Effector CD8-positive, alpha-beta T cell (primary cell): ENCODE measurements at regions not wholly inside any gene's neighbourhood (a gene's known extent, or its start where the extent isn't known, plus 50 kb on each side); places are given as distances from the start of the nearest gene placed in this dataset.

Source experiments
- DNase-seq: peaks from one replicate; lab custom pipeline; 2025; lab: John Stamatoyannopoulos, UW

DNA sequence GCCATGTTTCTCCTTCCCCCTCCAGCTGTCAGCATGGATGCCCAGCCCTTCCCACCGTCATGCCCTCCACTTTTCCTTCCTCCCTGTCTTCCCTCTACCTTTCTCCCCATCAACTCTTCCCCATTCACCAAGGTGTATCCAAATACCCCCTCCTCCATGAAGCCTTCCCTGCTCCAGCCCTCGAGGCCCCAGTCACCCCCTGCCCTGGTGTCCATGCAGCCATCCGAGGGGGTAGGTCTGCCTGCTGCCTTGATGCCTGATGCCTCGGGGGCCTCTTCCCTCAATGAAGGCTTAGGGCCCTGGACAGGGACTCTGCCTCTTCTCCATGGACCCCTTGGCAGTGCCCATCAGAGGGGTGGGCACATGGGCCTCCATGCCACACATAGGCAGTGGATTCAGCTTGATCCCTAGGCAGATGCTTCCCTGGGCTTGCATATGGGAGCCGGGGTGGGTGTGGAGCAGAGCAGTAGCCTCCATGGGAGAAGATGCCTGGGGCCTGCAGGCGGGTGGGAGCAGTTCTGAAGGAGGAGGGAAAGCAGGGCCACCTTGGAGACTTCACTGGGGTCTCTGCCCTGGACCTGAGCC is 795.8 kb downstream of the BRD1 start:
- no peak for DNase-seq

DNA sequence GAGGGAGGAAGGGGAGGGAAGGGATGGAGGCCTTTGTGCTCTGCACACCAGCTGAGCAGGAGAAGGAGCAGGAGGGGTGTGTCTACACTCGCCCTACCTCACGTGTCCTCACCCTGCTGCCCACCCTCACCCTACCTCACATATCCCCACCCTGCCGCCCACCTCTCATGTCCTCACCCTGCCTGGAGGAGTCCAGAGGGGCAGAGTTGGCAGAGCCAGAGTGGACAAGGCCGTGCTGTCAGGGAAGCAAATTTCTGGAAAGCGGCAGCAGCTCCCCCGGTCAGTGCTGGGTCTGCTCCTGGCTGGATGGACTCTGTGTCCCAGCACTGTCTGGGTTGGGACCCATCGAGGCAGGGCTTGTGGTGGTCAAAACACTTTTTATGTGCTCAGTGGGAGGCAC is 799.6 kb downstream of the BRD1 start:
- DNase-seq: no peak

GRCh38 chr22:49027368-49027670 is 800.4 kb downstream of the BRD1 start:
- DNase-seq: no peak

DNA sequence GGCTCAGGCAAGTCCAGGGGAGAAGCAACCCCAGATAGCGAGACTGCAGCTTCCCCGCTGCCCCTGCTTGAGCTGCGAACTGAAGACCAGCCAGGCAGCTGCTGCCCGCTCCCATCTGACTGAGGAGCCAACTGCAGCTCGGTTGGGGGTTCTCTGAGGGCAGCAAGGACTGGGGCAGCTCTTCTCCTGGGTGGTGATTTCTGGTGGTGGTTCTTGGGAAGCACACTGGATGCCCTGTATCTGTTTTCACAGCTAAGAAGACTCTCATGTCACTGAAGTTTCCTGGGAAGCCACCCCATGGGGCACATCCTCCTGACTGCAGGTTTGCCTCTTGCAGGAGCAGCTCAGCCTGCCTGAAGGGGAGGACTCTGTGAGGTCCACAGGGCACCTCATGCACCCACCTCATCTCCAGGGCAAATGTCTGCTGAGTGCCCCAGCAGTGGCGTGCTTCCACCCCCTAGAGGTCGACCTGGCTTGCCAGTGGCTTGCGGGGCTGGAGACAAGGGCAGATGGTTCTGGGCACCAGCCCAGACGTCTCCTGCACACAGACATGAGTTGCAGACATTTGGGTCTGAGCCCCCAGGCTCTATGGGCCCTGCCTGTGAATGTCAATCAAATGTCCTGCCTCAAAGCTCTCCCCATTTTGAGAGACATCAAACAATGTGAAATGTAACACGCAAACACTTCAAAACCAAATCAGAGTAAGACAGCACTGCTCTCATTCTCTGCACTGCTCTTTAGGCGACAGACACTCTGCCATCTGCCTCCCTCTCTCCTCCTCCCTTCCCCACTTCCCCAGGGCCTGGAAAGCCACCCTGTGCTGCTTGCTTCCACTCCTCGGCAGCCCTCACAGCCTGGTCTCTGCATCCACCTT is 800.9 kb downstream of the BRD1 start:
- DNase-seq: no peak

- no peak for DNase-seq
Observed at GRCh38 chr22:49025791-49026493, 801.7 kb downstream of the BRD1 start.

DNA sequence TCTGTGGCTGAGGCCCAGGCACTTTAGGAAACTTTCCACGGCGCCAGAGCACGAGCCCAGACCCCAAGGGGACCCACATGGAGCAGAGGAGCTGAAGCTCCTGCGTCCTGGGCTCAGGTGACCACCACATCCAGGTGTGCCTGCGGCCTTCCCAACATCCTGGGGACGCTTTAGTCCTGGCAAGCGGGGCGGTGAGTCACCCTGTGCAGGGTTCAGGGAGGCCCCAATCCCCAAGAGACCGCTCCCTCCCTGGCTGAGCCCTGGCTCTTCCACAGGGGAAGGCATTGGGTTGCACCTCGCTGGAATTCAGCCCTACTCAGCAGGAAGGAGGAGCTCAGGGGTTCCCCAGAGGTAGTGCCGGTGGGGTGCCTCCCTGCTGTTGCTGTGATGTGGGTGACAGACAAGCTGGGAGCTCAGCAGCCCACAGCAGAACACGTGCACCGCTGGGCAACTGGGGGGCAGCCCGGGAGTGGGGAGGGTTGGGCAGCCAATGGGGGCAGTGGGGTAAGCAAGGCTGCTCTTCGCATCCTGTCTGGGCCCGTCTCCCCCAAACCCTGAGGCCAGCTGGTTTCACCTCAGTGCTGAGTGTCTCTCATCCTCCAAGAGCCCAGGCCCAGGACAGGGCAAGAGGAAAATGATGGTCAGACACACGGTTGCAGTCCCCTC is 802.8 kb downstream of the BRD1 start:
- no peak for DNase-seq

DNA sequence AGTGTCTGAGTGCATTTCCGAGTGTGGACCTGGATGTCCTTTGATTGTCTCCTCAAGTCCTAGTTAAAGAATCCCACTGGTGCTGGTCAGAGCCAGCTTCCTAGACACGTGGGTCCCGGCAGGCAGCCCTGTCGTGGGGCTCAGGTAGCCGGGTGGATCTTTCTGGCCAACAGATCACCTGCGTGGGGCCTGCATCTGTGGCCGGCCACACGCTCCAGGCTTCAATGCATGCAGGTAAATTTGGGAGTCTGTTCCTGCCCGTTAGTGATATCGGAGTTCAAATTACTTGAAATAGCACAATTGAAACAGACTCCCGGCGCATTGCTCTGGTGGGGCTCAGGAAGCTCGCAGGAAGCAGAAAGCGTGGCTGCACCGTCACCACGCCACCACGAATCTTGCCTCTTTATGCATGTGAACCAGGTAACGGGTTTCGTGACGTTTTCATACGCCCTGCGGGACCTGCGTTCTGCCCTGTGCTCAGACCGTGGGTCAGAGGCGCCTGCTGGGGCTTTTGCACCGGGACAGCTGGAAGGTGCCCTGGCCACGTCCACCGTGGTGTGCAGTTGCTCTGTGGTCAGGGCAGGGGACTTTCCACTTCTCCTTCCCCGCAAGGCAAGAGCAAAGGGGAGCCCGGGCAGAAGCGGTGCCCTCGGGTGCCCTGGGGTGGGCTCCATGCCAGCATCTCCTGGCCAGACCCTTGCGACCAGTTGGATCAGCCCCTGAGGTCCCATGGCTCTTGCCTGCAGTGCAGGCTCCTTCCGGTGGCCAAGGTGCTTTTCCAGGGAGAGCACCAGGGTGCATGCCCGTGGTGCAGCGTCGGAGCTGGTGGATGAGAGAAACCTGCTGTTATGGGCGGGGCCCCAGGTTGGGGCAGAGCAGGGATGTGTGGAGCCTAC is 803.5 kb downstream of the BRD1 start:
- DNase-seq: no peak

DNA sequence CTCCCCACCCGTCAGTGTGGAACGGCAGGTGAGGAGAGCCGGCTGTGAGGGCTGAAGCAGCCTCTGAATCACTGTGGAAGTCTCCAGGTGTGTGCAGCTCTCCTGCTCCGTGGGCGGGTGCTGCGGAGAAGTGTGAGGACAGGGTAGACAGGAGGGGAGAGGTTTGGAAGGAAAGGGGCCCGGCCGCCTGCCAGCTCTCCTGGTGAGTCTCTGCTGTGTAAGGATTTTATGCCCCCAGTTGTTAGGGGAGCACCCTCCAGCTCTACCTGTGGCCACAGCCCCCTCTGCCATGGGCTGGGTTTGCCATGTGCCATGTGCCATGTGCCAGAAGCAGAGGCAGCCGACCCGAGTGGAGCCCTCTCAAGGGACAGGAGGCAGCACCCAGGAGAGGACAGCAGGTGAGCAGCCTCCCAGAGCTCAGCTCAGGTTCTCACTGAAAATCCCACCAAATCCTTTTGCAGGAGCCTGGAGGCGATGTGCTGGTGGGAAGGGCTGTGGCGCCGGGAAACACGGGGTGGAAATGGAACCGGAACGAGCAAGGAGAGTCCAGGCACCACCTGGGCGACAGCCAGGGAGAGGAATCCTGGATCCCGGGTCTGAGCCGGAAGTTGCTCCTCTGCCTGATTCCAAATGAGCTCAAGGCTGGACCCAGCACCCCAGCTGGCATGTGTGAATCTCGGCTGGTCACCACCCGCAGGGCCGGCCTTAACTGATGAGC is 804.4 kb downstream of the BRD1 start:
- no peak for DNase-seq

DNA sequence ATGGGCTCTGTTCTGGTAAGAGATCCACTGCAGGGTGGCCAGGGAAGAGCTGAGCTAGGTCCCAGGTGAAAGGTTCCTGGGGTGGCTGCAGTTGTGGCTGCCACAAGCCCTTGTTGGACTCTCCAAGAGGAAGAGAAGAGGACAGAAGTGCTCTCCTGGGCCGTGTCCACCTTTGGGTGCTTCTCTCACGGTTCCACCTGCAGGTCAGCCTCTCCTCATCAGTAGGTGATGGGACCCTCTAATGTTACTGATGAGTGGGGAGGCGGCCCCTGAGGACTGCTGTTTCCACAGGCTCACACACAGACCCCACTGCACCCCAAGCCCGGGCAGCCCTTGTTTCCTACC is 804.9 kb downstream of the BRD1 start:
- DNase-seq: no peak

DNA sequence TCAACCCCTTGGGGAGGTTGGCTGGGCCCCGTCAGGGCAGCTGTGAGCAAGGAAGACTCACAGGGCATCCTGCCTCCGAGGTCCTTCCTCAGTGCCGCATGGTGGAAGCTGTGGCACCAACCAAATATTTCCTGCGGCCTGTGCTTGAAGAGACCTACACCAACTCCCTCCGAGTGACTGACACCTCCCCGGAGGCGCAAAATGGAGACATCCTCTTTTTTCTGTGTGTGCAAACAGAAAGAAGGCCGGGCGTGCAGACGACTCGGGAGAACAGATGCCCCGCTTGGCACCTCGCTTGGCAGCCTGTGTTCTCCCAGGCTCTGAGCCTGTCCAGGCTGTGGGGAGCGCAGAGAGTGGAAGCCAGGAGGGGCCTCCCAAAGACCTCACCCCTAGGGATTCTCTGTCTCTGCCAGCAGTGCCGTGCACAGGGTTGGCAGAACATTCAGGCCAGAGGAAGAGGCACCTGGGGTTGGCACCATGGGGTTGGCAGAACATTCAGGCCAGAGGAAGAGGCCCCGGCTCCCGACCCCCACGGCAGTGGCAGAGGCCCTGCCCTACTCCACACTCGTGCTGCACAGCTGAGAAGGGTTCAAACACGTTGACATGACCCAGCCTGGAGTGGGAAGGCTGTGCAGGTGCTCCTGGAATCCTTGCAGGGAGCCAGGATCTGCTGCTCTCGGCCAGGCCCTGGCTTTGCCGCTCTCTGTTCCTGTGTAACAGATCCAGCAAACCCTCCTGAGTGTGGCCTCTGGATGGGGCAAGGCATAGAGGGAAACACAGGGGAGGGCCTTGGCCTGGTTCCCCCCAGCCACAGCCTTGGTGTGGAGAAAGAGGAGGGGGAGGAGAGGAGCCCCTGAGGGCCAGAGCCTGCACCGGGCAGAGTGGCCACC is 805.5 kb downstream of the BRD1 start:
- no peak for DNase-seq

DNA sequence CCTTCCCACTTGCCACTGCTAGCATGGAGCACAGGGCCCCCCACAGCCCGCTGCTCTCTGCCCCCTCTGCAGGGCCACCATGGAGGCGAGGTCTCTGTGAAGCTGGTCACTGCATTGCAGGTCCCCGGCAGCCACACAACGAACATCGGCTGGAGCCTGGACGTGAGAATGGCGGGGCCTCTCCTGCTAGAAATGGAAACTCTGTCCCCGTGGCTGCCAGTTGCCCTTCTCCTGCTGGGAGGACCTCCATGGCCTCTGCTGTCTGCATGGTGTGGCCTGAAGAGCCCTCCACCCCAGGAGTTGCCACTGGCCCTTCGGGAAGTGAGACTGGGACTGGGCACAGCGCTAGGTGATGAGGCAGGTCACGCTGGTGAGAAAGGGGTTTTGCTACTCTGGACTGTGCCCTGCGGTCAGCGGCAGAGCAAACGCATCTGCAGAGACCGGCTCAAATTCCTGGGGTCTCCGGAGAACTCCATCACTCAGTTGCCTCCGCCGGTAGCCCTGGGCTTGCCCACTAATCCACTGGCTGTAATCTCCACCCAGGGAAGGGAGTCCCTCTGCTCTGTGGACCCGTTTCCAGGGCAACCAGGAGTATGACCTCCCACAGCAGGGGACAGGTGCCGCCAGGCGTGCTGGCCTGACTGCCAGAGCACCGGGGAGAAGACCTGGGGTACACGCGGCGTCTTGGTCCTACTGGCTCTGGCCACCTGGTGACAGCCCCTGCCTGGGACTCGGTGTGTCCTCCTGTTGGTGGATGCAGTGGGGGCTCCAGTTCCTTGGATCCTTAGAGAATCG is 806.3 kb downstream of the BRD1 start:
- no peak for DNase-seq

GRCh38 chr22:49019737-49020713 is 807.6 kb downstream of the BRD1 start:
- DNase-seq: no peak

- no peak for DNase-seq
Observed at GRCh38 chr22:49018601-49019000, 809.1 kb downstream of the BRD1 start.

DNA sequence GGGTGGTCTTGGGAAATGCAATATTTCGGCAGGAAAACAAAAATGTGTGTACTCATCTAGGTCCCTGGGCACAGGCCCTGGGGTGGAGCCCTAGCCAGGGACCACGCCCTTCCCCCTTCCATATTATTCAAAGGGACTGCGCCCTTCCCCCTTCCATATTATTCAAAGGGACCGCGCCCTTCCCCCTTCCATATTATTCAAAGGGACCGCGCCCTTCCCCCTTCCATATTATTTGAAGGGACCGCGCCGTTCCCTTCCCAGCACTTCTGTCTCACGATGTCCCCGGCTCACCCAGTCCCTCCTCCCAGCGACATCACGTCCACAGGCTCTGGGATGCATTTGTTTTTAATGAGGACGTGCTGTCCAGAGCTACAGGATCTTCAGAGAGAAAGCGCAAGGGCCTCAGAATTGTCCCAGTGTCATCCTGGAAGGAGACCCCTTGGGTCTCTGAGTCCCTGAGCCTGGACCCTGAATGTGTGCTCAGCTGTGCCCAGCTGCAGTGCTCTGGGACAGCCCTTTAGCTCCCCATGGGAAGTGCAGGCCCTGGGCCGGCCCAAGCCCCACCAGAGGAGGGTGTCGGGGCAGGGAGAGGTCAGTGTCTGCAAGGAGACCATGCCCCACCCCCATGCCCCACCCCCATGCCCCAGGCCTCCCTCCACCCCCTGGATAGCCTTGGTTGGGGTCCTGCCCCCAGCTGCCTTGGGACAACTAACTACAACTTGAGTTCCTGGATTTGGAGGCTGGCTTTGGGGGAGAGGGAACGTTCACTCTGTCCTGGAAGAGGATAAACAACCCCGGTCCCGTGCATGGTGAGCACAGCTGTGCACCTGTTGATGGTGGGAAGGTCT is 810.0 kb downstream of the BRD1 start:
- no peak for DNase-seq

DNA sequence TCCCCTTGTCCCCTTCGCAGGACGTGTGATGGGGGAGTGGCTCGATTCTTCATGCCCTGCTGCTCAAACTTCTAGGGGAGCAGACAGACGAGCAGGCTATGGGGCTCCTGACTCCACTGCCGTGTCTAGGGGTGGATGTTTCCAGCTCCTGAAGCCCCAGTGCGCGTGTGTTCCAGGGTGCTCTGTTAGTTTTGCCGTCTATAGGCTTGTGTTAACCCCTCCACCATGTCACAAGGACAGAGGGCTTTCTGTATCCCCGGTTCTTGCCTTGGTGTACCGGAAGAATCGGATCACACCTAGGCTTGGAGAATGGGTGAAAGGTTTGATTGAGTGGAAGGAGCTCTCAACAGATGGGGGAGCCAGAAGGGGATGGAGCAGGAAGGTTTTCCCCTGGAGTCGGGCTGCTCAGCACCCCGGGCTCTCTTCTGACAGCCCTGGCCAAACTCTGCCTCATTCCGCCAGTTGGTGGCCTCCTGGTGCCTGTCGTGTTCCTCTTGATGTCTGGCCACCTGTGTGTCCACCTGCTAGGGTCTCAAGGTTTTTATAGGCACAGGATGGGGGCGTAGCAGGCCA is 810.7 kb downstream of the BRD1 start:
- DNase-seq: no peak

GRCh38 chr22:49015993-49016908 is 811.4 kb downstream of the BRD1 start:
- no peak for DNase-seq
